Gastrocnemius medialis (tissue), 4 donors: ENCODE measurements at regions not wholly inside any gene's neighbourhood (a gene's known extent, or its start where the extent isn't known, plus 50 kb on each side); places are given as distances from the start of the nearest gene placed in this dataset.

Experiments
- CTCF ChIP-seq, 5 experiments: fragments of 450-650 bp in 3 of 5; fragments of 200-600 bp in 2 of 5; sonication (generic) in 2 of 5; IDR thresholded peaks in 4 of 5; conservative IDR thresholded peaks in 1 of 5; 1 replicate in 4 of 5; 2 replicates in 1 of 5; pipeline ENCODE4 v1.5.1; 2016 to 2019; ENCODE audit warnings: antibody characterized with exemption in 5 of 5, mild to moderate bottlenecking in 3 of 5, moderate library complexity in 3 of 5
- POLR2A ChIP-seq, 2 donors: fragments of 450-650 bp; IDR thresholded peaks; one replicate each; pipeline ENCODE4 v1.6.1; 2017; ENCODE audit warnings: antibody characterized with exemption in 2 of 2, mild to moderate bottlenecking in 2 of 2, moderate library complexity in 2 of 2

- no peak for TF ChIP-seq POLR2A (IDR thresholded peaks at IDR 0.05)
- TF ChIP-seq CTCF (IDR thresholded peaks at IDR 0.05 in 4 of 5, conservative IDR thresholded peaks at IDR 0.05 in 1 of 5), result no peak
Observed at GRCh38 chr3:109648027-109648426, 310.7 kb upstream of the DPPA4 start.
